GM19239 (cell line): ENCODE measurements at regions not wholly inside any gene's neighbourhood (a gene's known extent, or its start where the extent isn't known, plus 50 kb on each side); places are given as distances from the start of the nearest gene placed in this dataset.
"Not testable (repeated sequence)": the region's sequence is repeated elsewhere in the genome, so short reads cannot be mapped to it uniquely, and the experiment has no call there.

ENCODE experiments used
- DNase-seq: peaks from one replicate; pipeline ENCODE4 v3.0.0; 2011; ENCODE audit warnings: low spot score; ENCODE audit not compliant: insufficient read length
- FAIRE-seq: peaks from 2 replicates; lab custom pipeline; 2011; peaks lifted over from hg19 to GRCh38; lab: Jason Lieb, UNC

DNA sequence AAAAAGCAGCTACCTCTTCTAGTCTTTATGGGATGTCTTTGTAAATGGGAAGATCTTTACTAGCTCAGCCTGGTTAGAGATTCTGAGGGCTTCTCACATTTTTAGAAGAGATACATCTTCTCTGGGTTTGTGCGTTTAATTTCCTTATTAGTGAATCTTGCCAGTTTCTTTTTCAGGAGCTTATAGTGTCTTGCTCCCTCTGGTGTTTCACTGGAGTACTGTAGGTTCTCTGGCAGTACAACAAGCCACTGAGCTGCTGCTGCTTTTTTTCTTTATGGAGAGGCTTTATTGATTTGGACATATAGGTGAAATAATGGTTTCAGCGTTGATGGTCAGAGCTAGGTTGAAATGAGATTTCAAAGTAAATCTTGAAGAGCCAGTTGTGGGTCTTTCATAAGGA is 82.9 kb downstream of the LAS1L start:
- peak; percentile 84 for FAIRE-seq
- peak; percentile 9 for DNase-seq

- FAIRE-seq, result no peak
- no peak for DNase-seq
Measured at GRCh38 chrX:65420154-65420553, 114.4 kb downstream of the LAS1L start.

DNA sequence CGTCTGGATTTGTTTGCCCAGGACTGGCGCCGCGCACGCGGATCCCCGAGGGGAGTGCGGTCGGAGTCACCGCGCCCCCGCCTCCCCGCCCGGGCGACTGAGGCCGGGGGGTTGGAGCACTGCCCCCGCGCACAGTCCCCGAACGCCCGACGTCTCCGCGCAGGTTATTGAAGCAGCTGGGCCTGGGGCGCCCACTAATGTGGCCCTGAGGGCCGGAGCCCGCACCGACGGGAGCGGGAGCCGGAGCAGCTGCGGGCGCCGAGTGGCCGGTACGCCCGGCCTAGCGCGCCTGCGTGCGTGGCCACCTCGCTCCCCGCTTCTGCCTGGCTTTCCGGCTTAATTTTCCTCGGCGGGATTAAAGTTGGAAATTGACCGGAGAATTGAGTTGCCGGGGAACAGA is 126.9 kb downstream of the LAS1L start:
- not testable (repeated sequence) for FAIRE-seq

GRCh38 chrX:65407157-65407626 is 127.4 kb downstream of the LAS1L start:
- DNase-seq (no peak), FAIRE-seq (no peak)

More for the DNA sequence above, 126.9 kb downstream of the LAS1L start:
- not testable (repeated sequence) for DNase-seq

DNA sequence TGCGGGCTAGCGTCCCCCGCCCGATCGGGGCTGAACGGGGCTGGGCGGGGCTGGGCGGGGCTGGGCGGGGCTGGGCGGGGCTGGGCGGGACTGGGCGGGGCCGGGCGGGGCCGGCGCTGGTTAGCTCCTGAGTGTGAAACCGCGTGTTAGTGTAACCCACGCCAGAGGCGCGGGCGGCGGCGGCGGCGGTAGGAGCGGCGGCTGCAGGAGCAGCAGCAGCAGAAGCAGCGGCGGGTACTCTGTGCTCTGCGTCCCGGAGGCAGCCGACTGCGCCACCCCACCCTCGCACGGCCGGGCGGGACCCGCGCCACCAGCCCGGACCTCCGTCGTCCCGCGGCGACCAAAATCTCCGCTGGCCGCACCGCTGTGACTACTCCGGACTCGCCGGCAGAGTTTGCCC is 128.1 kb downstream of the LAS1L start:
- no peak for DNase-seq
- FAIRE-seq, result no peak

DNA sequence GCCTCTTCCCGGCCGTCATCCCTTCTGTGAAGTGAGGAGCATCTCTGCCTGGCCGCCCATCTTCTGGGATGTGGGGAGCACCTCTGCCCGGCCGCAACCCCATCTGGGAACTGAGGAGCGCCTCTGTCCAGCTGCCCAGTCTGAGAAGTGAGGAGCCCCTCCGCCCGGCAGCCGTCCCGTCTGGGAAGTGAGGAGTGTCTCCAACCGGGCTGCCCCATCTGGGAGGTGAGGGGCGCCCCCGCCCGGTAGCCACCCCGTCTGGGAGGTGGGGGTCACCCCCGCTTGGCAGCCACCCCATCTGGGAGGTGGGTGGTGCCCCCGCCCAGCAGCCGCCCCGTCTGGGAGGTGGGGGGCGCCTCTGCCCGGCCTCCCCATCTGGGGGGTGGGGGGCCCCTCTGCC is 142.3 kb downstream of the LAS1L start:
- FAIRE-seq (no peak), DNase-seq (no peak)

- DNase-seq, FAIRE-seq: not testable (repeated sequence)
Measured at GRCh38 chrX:65389120-65389519, 145.5 kb downstream of the LAS1L start.
